Skin epidermis (tissue), 12 donors: ENCODE measurements at regions not wholly inside any gene's neighbourhood (a gene's known extent, or its start where the extent isn't known, plus 50 kb on each side); places are given as distances from the start of the nearest gene placed in this dataset.
A peak's percentile ranks its signal among the peaks of the same experiment; 100 is the strongest.
"Not testable (repeated sequence)": the region's sequence is repeated elsewhere in the genome, so short reads cannot be mapped to it uniquely, and the experiment has no call there.

ENCODE experiments used
- H3K27ac ChIP-seq, 21 experiments: fragments of 200-600 bp; sonication (generic) in 11 of 21; one replicate each; pipeline ENCODE4 v1.5.0; 2020; ENCODE audit warnings: mild to moderate bottlenecking in 3 of 21, inconsistent platforms in 2 of 21, moderate library complexity in 2 of 21
- H3K4me3 ChIP-seq, 7 experiments: fragments of 200-600 bp; sonication (generic) in 2 of 7; one replicate each; pipeline ENCODE4 v1.5.0; 2020; ENCODE audit warnings: inconsistent platforms in 2 of 7, mild to moderate bottlenecking in 2 of 7, moderate library complexity in 1 of 7

DNA sequence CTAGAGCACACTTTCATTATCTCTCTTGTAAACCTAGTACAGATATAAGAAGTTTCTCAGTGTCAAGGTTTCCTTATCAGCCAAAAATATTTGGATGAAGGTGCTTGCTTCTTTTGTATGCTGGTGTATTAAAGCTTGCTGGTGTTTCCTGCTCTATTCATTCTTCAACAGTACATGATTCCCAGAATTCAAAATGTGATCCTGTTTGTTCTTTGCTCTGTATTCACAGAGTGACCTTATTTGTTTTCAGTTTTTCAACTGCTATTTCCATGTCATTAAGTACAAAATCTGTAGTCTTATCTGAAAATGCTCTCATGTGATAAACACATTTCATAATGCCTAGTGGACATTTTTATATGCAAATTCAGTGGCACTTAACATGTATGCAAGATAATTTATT, 1185.8 kb downstream of the SUCLG1 start:
- H3K4me3 ChIP-seq = no peak overlapping the region
- no peak overlapping the region for H3K27ac ChIP-seq

DNA sequence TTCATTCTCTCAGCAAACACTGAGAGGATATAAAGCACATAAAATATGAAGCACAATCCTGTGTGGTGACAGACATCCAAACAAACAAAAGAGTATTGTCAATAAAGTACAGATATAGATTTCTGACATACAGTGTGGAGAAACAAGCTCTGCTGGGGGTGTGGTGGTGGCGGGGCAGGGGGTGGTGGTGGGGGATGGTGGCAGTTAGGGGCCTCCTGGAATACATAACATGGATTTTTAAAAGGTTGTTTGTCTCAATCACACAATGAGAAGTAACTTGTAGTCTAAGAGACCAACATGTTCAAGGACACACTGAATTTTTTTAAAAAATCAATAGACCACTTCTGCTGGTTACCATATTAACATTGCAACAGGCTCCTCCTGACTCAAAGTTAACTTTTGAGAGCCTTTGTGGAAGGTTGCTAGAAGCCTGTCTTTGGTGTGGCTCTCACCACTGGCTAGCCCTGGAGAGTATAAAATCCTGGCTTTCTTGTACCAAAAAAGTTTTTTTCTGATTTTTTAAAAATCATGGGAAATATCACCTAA, 1197.4 kb downstream of the SUCLG1 start:
- H3K4me3 ChIP-seq = no peak overlapping the region
- no peak overlapping the region for H3K27ac ChIP-seq

DNA sequence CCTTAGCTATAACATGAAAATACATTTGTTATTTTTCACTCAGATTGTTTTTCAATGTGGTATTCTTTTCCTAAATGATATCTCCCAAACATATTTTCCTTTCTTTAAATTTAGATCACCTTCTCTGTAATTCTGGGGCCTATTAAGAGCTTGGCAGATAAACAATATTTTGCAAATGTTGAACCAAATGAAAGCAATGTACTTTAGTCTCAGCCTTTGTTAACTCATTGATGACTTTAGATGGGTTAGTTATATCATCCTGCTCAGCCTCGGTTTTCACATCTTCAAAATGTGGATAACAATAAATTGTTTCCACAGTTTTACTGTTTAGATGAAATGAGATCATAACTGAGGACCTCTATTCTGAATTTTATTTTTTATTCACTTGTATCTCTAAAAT, 1205.2 kb downstream of the SUCLG1 start:
- no peak overlapping the region for H3K4me3 ChIP-seq
- H3K27ac ChIP-seq = no peak overlapping the region

DNA sequence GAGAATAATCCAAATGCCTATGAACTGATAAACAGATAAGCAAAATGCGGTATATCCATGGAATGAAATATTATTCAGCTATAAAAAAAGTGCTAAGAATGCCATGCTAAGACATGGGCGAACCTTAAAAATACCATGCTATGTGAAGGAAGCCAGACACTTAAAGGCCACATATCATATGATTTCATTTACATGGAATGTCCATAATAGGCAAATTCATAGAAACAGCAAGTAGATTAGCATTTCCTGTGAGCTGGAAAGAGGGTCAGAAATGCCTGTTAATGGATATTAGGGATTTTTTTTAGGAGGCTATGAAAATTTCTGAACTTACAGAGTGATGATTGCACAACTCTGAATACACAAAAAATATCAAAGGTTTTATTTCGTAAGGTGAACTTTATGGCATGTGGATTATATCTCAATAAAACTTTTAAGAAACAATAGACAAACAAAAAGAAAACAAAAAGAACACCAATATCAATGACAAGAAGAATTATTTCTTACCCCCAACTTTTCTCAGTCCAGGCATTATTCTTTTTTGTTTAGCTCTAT, 1207.7 kb downstream of the SUCLG1 start:
- Histone ChIP-seq H3K27ac (no peak overlapping the region), H3K4me3 (no peak overlapping the region)

DNA sequence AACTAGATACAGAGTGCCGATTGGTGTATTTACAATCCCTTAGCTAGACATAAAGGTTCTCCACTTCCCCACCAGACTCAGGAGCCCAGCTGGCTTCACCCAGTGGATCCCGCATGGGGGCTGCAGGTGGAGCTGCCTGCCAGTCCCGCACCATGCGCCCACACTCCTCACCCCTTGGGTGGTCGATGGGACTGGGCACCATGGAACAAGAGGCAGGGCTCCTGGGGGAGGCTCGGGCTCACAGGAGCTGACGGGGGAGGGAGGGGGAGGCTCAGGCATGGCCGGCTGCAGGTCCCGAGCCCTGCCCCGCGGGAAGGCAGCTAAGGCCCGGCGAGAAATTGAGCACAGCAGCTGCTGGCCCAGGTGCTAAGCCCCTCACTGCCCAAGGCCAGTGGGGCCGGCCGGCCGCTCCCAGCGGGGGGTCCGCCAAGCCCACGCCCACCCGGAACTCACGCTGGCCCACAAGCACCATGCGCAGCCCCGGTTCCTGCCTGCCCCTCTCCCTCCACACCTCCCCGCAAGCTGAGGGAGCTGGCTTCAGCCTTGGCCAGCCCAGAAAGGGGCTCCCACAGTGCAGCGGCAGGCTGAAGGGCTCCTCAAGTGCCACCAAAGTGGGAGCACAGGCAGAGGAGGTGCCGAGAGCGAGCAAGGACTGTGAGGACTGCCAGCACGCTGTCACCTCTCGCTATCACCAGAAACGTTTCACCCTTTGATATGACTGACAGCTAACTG, 1213.1 kb downstream of the SUCLG1 start:
- not testable (repeated sequence) for H3K4me3 ChIP-seq, H3K27ac ChIP-seq

DNA sequence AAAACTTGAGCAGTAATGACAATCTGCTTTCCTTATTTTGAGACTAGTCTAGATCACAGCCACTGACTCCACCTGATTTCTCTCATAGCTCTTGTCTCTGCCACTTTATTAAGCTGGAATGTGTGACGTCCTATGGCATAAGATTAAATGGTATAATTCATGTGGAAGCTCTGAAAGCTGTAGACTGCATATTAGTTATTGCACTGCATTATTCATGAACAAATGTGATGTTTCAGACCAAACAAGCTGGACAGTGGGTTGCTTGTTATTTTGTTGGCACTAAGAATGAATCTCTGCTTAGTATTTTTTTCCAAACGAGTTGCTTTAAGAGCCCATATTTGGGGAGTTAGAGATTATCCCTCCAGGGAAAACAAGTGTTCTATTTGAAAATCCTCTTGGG, 1218.5 kb downstream of the SUCLG1 start:
- Histone ChIP-seq H3K4me3 (no peak overlapping the region), H3K27ac (no peak overlapping the region)

DNA sequence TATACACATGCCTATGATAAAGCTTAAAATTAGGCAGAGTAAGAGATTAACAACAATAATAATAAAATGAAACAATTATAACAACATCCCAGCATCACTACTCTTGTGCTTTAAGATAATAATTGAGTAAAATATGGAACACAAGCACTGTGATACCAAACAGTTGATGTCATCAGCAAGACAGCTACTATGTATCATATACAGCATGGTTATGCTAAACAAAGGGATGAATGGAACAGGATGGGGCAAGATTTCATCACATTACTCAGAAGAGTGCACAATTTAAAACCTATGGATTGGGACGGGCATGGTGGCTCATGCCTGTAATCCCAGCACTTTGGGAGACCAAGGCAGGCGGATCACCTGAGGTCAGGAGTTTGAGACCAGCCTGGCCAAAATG, 1221.0 kb downstream of the SUCLG1 start:
- no peak overlapping the region for H3K27ac ChIP-seq

DNA sequence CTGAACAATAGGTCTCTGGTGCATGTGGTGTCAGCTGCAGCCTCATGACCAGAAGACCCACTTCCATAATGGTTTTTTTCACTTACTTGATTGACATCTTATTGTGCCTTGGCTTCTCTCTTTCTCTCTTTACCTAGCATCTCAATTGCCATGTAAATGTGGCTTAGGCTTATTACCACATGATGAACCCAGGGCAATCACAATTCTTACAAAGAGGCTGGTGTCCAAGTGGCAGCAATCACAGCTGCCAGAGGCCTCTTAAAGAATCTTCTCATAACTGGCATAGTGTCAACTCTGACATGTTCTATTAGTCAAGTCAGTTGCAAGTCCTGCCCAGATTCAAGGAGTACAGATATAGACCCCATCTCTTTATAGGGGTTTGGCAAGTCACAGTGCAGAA, 1224.8 kb downstream of the SUCLG1 start:
- H3K4me3 ChIP-seq = no peak overlapping the region
- no peak overlapping the region for H3K27ac ChIP-seq

More for the DNA sequence above, 1221.0 kb downstream of the SUCLG1 start:
- H3K4me3 ChIP-seq = no peak overlapping the region

DNA sequence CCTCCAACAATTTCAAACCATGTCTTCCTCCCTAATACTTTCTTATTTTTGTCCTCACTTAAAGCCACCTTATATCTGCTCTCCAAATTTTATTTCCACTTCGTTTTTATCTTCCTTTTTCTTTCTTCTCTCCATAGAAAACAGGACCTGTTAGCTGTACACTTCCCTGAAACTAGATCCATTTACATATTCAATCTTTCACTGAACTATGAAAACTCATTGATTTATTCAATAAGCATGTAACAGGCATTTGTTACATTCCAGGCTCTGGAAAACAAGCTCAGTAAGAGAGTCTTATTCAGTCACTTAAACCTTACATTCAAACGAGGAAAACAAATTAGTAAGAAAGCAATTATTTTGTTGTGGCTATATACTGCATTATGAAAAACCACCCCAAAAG, 1225.3 kb downstream of the SUCLG1 start:
- Histone ChIP-seq H3K27ac (no peak overlapping the region), H3K4me3 (no peak overlapping the region)

DNA sequence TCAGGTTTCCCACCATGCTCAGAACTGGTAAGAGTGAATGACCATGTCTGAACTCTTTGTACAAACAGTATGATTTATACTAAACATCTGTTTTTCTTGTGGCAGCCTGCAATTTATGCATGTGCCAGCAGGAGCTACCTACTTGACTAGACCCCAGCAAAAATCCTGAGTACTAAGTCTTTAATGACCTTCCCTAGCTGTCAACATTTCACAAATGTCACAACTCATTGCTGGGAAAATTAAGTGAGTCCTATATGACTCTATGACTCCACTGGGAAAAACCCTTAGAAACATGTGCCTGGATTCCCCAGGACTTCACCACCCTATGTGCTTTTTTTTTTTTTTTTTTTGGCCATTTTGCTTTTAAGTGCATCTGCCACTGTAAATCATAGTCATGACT, 1225.8 kb downstream of the SUCLG1 start:
- H3K4me3 ChIP-seq = no peak overlapping the region

DNA sequence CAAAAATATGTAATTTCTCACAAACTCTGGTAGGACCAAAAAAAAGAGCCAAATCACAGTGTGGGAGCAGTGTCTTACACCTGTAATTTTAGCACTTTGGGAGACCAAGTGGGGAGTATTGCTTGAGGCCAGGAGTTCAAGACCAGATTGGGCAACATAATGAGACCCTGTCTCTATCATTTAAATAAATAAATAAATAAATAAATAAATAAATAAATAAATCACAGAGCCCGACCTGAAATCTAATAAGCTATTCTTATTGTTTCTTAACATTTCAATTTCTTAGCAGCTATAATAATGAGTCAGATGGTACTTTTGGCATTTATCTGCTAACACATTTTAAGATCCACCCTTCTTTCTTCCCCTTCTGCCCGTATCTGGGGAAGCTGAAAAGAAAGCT, 1229.6 kb downstream of the SUCLG1 start:
- Histone ChIP-seq H3K4me3 (no peak overlapping the region), H3K27ac (no peak overlapping the region)

More for the DNA sequence above, 1225.8 kb downstream of the SUCLG1 start:
- H3K27ac ChIP-seq = no peak overlapping the region

DNA sequence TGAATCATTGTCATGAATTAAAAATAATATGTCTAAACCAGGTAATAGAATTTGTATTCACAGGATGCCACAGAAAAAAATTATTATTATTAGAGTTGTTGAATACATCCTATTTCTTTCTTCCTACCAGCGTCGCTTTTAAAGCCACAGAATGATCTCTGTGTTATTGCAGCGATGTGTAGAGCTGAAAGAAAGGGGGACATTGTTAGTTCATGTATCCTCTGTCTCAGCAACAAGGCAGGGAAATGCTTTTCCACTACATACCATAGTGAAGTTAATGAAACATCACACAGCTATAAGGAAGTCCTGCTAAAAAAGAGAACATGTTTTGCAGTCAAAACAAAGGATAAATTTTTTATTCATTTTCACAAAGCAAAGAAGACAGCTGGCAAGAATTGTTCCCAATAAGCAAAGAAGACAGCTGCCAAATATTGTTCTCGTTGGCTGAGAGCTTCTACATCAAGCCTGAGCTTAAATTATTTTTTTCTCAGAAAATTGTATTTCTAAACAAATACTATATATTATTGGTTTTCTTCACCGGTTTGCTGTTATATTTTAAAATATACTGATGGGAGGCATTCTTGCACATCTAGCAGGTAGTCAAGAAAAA, 1234.4 kb downstream of the SUCLG1 start:
- Histone ChIP-seq H3K27ac (no peak overlapping the region), H3K4me3 (no peak overlapping the region)

DNA sequence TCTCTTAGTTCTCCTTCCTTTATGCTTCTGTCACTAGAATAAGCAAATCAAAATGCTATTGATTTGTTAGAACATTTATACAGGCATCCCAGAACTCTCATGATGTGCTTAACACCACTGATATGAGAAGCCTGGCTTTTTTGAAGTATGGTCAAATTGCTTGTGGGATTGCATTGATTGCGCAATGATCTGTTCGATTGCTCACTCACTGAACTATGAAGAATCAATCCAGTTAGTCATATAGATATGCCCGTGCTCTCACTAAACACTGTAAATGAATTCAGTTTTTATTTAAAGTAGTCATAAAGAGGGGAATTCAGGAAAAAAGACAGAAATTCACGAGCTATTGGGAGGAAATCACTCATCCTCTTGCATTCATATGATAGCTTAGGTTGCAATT, 1237.8 kb downstream of the SUCLG1 start:
- Histone ChIP-seq H3K27ac (no peak overlapping the region), H3K4me3 (no peak overlapping the region)

DNA sequence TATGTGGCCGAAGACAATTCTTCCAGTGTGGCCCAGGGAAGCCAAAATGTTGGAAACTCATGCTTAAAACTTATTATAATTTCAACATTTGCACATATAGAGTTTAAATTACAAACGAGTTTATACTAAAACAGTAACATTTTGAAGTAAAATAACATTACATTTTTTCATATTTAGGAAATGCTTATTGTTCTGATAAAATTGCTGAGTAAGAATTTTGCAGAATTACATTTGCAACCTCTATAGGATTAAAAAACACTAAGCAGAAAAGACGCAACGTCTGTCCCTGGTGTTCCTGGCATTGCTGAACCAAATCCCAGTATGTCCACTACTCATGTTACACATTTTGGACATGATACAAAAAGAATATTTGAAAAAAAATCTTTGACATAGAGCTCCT, 1241.2 kb downstream of the SUCLG1 start:
- Histone ChIP-seq H3K4me3 (no peak overlapping the region), H3K27ac (no peak overlapping the region)

DNA sequence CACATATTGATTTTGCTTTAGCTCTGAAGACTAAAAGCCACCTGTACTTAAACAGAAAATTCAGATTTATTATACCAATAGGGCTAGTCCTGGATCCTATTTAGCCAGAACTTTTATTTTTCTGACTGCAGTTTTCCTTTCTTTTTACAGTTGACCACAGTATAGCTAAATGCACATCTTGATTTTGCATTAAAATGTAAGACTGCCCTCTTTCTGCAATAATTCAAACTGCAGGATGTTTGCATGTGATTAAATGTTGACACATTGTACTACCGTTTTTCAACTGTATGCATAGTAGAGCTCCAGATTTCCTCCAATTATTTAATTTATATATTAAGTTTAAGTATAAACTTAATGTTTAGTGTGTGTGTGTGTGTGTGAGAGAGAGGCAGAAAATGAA, 1262.9 kb downstream of the SUCLG1 start:
- H3K4me3 ChIP-seq = no peak overlapping the region
- no peak overlapping the region for H3K27ac ChIP-seq

DNA sequence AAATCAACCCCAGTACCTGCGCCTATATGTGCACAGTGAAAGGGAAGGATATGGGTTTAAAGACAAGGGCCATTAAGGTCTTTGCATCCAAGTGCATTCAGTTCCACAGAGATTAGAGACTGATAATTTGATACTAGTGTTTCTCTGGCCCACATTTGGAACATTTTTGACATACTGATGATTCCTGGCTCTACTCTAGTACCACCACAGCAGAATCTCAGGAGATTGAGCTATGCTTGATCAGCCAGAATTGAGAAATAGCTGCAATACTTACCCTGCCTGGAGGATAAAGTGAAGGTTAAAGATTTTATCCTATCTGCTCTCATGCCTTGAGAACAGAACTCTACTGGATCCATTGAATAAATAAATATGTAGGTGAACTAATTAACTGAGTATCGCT, 1267.8 kb downstream of the SUCLG1 start:
- Histone ChIP-seq H3K27ac (no peak overlapping the region), H3K4me3 (no peak overlapping the region)

DNA sequence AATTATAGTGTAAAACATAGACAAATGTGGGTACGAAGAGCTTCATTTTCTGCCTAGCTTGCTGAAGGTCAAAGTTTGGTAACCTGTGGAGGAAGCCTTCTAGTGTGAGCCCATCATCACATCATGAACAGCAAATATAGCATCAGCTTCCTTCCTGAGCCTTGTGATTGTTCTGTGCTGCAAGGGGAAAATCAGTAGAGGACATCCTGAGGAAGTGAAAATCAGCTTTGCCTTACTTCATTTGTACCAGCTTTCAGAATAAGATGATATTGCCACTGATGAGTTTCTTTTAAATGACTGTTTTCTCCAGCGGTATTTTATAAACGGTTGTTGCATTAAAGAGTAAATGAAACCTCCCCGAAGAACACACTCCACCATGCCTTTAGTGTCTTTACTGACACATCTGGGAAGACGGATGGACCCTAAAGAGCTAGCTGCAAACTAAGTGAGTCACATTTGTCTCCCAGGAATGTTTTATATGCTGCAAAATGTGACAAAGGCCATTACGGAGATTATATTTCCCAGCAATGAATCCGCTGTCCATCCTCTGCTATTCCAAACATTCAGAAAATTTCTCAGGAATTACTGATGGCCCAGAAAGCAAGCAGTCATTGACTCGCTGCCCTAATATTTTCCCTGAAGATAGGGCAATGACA, 1272.8 kb downstream of the SUCLG1 start:
- no peak overlapping the region for H3K4me3 ChIP-seq
- H3K27ac ChIP-seq = peak overlapping the region in 1 of 21 experiments; percentile 41

DNA sequence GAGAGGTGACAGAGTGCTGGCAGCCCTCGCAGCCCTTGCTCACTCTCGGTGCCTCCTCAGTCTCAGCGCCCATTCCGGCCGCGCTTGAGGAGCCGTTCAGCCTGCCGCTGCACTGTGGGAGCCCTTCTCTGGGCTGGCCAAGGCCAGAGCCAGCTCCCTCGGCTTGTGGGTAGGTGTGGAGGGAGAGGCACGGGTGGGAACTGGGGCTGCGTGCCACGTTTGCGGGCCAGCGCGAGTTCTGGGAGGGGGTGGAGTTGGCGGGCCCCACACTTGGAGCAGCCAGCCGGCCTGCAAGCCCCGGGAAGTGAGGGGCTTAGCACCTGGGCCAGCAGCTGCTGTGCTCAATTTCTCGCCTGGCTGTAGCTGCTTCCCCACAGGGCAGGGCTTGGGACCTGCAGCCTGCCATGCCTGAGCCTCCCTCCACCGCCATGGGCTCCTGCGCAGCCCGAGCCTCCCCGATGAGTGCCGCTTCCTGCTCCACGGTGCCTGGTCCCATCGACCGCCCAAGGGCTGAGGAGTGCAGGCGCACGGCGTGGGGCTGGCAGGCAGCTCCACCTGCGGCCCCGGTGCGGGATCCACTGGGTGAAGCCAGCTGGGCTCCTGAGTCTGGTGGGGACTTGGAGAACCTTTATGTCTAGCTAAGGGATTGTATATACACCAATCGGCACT, 1278.1 kb downstream of the SUCLG1 start:
- H3K4me3 ChIP-seq, H3K27ac ChIP-seq: not testable (repeated sequence)

DNA sequence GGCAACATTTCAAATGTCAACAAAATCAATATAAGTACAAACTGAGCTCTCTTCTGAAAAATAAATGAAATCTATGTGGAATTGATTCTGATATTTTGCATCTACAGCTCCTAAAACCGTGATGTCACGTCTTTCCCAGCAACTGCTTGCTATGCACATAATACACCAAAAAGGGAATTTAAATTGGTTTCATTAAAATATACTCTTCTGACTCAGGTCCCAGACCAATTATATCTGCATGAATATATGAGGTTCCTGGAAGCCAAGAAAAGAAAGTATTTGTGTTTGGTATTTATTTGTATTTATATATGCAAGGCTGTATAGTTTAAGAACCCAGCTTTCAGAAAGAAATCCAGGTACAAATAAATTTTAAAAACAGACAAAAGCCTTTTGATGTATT, 1282.5 kb downstream of the SUCLG1 start:
- no peak overlapping the region for H3K27ac ChIP-seq
- no peak overlapping the region for H3K4me3 ChIP-seq

DNA sequence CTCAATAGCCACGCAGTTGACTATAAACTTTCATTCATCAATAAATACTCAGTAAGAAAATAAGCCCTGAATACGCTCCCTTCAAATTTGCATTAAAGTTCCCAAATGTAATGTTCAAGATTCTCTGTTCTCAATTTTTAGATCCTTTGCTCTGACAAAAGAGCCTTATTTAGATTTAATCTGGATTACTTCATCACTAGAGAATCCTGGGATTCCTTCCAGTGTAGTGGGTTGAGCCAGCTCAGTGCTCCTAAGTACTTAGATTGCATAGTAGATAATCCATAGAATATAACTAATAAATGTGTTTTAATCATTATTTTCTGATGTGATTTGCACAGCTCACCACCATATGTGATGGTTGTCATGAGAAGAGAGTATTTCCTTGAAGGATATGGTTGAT, 1286.2 kb downstream of the SUCLG1 start:
- no peak overlapping the region for H3K27ac ChIP-seq
- no peak overlapping the region for H3K4me3 ChIP-seq
